HEK293 (cell line): ENCODE measurements at regions not wholly inside any gene's neighbourhood (a gene's known extent, or its start where the extent isn't known, plus 50 kb on each side); places are given as distances from the start of the nearest gene placed in this dataset.
"Not testable (repeated sequence)": the region's sequence is repeated elsewhere in the genome, so short reads cannot be mapped to it uniquely, and the experiment has no call there.

Experiments used
- HOXA7 ChIP-seq: sonication (generic); formaldehyde crosslinking; IDR thresholded peaks from 2 replicates; pipeline ENCODE4 v1.8.1; 2022; ENCODE audit warnings: missing genetic modification reagents, borderline replicate concordance
- ZFP41 ChIP-seq: fragments of 450-650 bp; formaldehyde crosslinking; IDR thresholded peaks from 2 replicates; pipeline ENCODE4 v1.5.1; 2016; ENCODE audit warnings: missing biosample characterization, missing genetic modification characterization, borderline replicate concordance
- ZNF423 ChIP-seq: fragments of 450-650 bp; formaldehyde crosslinking; IDR thresholded peaks from 2 replicates; pipeline ENCODE4 v1.5.1; 2016; ENCODE audit warnings: missing biosample characterization, missing genetic modification characterization
- TF ChIP-seq, protein P1 (sequence below): fragments of 450-650 bp; formaldehyde crosslinking; IDR thresholded peaks from 2 replicates; pipeline ENCODE4 v1.5.1; 2016; ENCODE audit warnings: missing biosample characterization, missing genetic modification characterization
- TF ChIP-seq, protein P2 (sequence below): fragments of 450-650 bp; formaldehyde crosslinking; IDR thresholded peaks from 2 replicates; pipeline ENCODE4 v1.5.1; 2016; ENCODE audit warnings: missing biosample characterization, missing genetic modification characterization, low read depth
- TF ChIP-seq, protein P3 (sequence below): fragments of 450-650 bp; formaldehyde crosslinking; IDR thresholded peaks from 2 replicates; pipeline ENCODE4 v1.5.1; 2017; ENCODE audit warnings: missing biosample characterization, missing genetic modification characterization

DNA sequence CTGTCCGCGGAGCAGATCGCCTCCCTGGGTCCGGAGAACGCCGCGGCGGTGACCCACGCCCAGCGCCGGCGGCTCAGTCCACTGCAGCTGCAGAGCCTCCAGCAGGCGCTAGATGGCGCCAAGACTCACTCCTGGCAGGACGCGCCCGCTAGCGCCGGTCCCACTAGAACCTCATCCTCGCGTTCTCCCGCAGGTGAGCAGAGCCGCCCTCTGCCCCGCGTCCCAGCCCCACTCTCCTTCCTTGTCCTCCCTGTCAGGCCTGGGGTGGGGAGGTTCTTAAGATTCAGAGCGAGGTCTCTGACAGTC lies 62.5 kb downstream of the NPIPB5 start:
- TF ChIP-seq HOXA7; ZFP41 (tag by site-specific recombination); ZNF423 (tag by site-specific recombination): not testable (repeated sequence)
- TF ChIP-seq, protein P1, sequence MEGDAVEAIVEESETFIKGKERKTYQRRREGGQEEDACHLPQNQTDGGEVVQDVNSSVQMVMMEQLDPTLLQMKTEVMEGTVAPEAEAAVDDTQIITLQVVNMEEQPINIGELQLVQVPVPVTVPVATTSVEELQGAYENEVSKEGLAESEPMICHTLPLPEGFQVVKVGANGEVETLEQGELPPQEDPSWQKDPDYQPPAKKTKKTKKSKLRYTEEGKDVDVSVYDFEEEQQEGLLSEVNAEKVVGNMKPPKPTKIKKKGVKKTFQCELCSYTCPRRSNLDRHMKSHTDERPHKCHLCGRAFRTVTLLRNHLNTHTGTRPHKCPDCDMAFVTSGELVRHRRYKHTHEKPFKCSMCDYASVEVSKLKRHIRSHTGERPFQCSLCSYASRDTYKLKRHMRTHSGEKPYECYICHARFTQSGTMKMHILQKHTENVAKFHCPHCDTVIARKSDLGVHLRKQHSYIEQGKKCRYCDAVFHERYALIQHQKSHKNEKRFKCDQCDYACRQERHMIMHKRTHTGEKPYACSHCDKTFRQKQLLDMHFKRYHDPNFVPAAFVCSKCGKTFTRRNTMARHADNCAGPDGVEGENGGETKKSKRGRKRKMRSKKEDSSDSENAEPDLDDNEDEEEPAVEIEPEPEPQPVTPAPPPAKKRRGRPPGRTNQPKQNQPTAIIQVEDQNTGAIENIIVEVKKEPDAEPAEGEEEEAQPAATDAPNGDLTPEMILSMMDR (tag by site-specific recombination), result not testable (repeated sequence)
- TF ChIP-seq, protein P2, sequence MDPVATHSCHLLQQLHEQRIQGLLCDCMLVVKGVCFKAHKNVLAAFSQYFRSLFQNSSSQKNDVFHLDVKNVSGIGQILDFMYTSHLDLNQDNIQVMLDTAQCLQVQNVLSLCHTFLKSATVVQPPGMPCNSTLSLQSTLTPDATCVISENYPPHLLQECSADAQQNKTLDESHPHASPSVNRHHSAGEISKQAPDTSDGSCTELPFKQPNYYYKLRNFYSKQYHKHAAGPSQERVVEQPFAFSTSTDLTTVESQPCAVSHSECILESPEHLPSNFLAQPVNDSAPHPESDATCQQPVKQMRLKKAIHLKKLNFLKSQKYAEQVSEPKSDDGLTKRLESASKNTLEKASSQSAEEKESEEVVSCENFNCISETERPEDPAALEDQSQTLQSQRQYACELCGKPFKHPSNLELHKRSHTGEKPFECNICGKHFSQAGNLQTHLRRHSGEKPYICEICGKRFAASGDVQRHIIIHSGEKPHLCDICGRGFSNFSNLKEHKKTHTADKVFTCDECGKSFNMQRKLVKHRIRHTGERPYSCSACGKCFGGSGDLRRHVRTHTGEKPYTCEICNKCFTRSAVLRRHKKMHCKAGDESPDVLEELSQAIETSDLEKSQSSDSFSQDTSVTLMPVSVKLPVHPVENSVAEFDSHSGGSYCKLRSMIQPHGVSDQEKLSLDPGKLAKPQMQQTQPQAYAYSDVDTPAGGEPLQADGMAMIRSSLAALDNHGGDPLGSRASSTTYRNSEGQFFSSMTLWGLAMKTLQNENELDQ (tag by site-specific recombination), result not testable (repeated sequence)
- TF ChIP-seq, protein P3, sequence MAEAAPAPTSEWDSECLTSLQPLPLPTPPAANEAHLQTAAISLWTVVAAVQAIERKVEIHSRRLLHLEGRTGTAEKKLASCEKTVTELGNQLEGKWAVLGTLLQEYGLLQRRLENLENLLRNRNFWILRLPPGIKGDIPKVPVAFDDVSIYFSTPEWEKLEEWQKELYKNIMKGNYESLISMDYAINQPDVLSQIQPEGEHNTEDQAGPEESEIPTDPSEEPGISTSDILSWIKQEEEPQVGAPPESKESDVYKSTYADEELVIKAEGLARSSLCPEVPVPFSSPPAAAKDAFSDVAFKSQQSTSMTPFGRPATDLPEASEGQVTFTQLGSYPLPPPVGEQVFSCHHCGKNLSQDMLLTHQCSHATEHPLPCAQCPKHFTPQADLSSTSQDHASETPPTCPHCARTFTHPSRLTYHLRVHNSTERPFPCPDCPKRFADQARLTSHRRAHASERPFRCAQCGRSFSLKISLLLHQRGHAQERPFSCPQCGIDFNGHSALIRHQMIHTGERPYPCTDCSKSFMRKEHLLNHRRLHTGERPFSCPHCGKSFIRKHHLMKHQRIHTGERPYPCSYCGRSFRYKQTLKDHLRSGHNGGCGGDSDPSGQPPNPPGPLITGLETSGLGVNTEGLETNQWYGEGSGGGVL, result not testable (repeated sequence)
